HFFc6 (cell line): ENCODE measurements at regions not wholly inside any gene's neighbourhood (a gene's known extent, or its start where the extent isn't known, plus 50 kb on each side); places are given as distances from the start of the nearest gene placed in this dataset.

Experiments
- DNase-seq: peaks from one replicate; pipeline ENCODE4 v3.0.0-alpha.2; 2018
- H3K27ac Mint-ChIP-seq: 2 replicates; pipeline ENCODE4 v1.8.0; 2020; ENCODE audit warnings: mild to moderate bottlenecking, mixed read lengths
- H3K27me3 Mint-ChIP-seq: 2 replicates; pipeline ENCODE4 v1.8.0; 2021; ENCODE audit warnings: mild to moderate bottlenecking, moderate library complexity, mixed read lengths; ENCODE audit not compliant: insufficient read depth
- H3K36me3 Mint-ChIP-seq: 2 replicates; pipeline ENCODE4 v1.8.0; 2021; ENCODE audit warnings: low read depth, mixed read lengths
- H3K4me1 Mint-ChIP-seq: 2 replicates; pipeline ENCODE4 v1.8.0; 2020; ENCODE audit warnings: low read depth, mixed read lengths
- H3K4me3 Mint-ChIP-seq: 2 replicates; pipeline ENCODE4 v1.8.0; 2020; ENCODE audit warnings: mild to moderate bottlenecking, moderate library complexity, mixed read lengths
- H3K9me3 Mint-ChIP-seq: 2 replicates; pipeline ENCODE4 v1.8.0; 2020; ENCODE audit warnings: mild to moderate bottlenecking, mixed read lengths
- CTCF ChIP-seq: fragments of 200-600 bp; sonication (generic); IDR thresholded peaks from 2 replicates; pipeline ENCODE4 v1.5.0; 2021; ENCODE audit warnings: antibody characterized with exemption, mild to moderate bottlenecking

GRCh38 chr2:34664266-34664665 lies 1065.2 kb upstream of the FAM98A start:
- no peak for DNase-seq
- H3K27ac Mint-ChIP-seq = no peak overlapping the region
- H3K4me3 Mint-ChIP-seq = no peak overlapping the region
- H3K27me3 Mint-ChIP-seq = no peaks in the 10 kb centered on the region
- H3K36me3 Mint-ChIP-seq = no peaks in the 10 kb centered on the region
- no peaks in the 10 kb centered on the region for H3K4me1 Mint-ChIP-seq
- H3K9me3 Mint-ChIP-seq = peaks cover 25% of the 10 kb centered on the region
- TF ChIP-seq CTCF = no peak

- Mint-ChIP-seq H3K27me3 (no peaks in the 10 kb centered on the region), H3K4me3 (no peak overlapping the region), H3K4me1 (no peaks in the 10 kb centered on the region), H3K9me3 (peaks cover 25% of the 10 kb centered on the region), H3K27ac (no peak overlapping the region), H3K36me3 (no peaks in the 10 kb centered on the region)
- no peak for TF ChIP-seq CTCF
- no peak for DNase-seq
Measured at GRCh38 chr2:34663314-34663713, 1064.2 kb upstream of the FAM98A start.

- no peak for TF ChIP-seq CTCF
- H3K27ac Mint-ChIP-seq = no peak overlapping the region
- peaks cover 28% of the 10 kb centered on the region for H3K9me3 Mint-ChIP-seq
- H3K4me3 Mint-ChIP-seq = no peak overlapping the region
- H3K4me1 Mint-ChIP-seq = no peaks in the 10 kb centered on the region
- no peak for DNase-seq
- H3K36me3 Mint-ChIP-seq = no peaks in the 10 kb centered on the region
- H3K27me3 Mint-ChIP-seq = no peaks in the 10 kb centered on the region
Measured at GRCh38 chr2:34660741-34661140, 1061.6 kb upstream of the FAM98A start.

- Mint-ChIP-seq H3K9me3 (peaks cover 41% of the 10 kb centered on the region), H3K36me3 (no peaks in the 10 kb centered on the region), H3K4me3 (no peak overlapping the region), H3K27ac (no peak overlapping the region), H3K4me1 (no peaks in the 10 kb centered on the region), H3K27me3 (no peaks in the 10 kb centered on the region)
- TF ChIP-seq CTCF = no peak
- DNase-seq = no peak
Measured at GRCh38 chr2:34656632-34657031, 1057.5 kb upstream of the FAM98A start.

GRCh38 chr2:34652636-34653035 lies 1053.5 kb upstream of the FAM98A start:
- Mint-ChIP-seq H3K27ac (no peak overlapping the region), H3K36me3 (peaks cover 5% of the 10 kb centered on the region; the same call in 1 of the 2 replicates), H3K27me3 (no peaks in the 10 kb centered on the region), H3K4me3 (no peak overlapping the region), H3K4me1 (no peaks in the 10 kb centered on the region), H3K9me3 (peaks cover 33% of the 10 kb centered on the region)
- no peak for TF ChIP-seq CTCF
- DNase-seq = no peak

GRCh38 chr2:34646901-34647300 lies 1047.8 kb upstream of the FAM98A start:
- Mint-ChIP-seq H3K9me3 (peaks cover 27% of the 10 kb centered on the region), H3K36me3 (peaks cover 5% of the 10 kb centered on the region; the same call in 1 of the 2 replicates)

More at GRCh38 chr2:34646901-34647300, 1047.8 kb upstream of the FAM98A start:
- Mint-ChIP-seq H3K4me1 (no peaks in the 10 kb centered on the region), H3K27me3 (no peaks in the 10 kb centered on the region), H3K4me3 (no peak overlapping the region), H3K27ac (no peak overlapping the region)
- TF ChIP-seq CTCF = no peak
- DNase-seq = no peak
